IPS-NIHi11 (cell line): ENCODE measurements at regions not wholly inside any gene's neighbourhood (a gene's known extent, or its start where the extent isn't known, plus 50 kb on each side); places are given as distances from the start of the nearest gene placed in this dataset.
"Not testable (repeated sequence)": the region's sequence is repeated elsewhere in the genome, so short reads cannot be mapped to it uniquely, and the experiment has no call there.

ENCODE experiments used
- DNase-seq: peaks from one replicate; pipeline ENCODE4 v3.0.0; 2012; ENCODE audit warnings: mixed read lengths, low spot score

- DNase-seq = no peak
Measured at GRCh38 chr13:101003566-101003965, 329.0 kb upstream of the TMTC4 start.

GRCh38 chr13:100989392-100989791 is 314.8 kb upstream of the TMTC4 start:
- DNase-seq = no peak

- DNase-seq = no peak
Measured at GRCh38 chr13:100988921-100989320, 314.3 kb upstream of the TMTC4 start.

GRCh38 chr13:100987948-100988347 is 313.4 kb upstream of the TMTC4 start:
- peak; percentile 21 for DNase-seq

GRCh38 chr13:100986571-100986970 is 312.0 kb upstream of the TMTC4 start:
- DNase-seq = no peak

- no peak for DNase-seq
Measured at GRCh38 chr13:100984085-100984705, 309.6 kb upstream of the TMTC4 start.

- no peak for DNase-seq
Measured at GRCh38 chr13:100983111-100983510, 308.5 kb upstream of the TMTC4 start.

GRCh38 chr13:100980171-100980570 is 305.6 kb upstream of the TMTC4 start:
- no peak for DNase-seq

- DNase-seq = no peak
Measured at GRCh38 chr13:100977841-100978240, 303.2 kb upstream of the TMTC4 start.

GRCh38 chr13:100976993-100977392 is 302.4 kb upstream of the TMTC4 start:
- DNase-seq = no peak

GRCh38 chr13:100975666-100976065 is 301.1 kb upstream of the TMTC4 start:
- not testable (repeated sequence) for DNase-seq

- no peak for DNase-seq
Measured at GRCh38 chr13:100962585-100962984, 288.0 kb upstream of the TMTC4 start.

- DNase-seq = no peak
Measured at GRCh38 chr13:100961186-100961585, 286.6 kb upstream of the TMTC4 start.

- no peak for DNase-seq
Measured at GRCh38 chr13:100958831-100959230, 284.2 kb upstream of the TMTC4 start.

GRCh38 chr13:100957741-100958140 is 283.1 kb upstream of the TMTC4 start:
- no peak for DNase-seq

GRCh38 chr13:100954430-100955305 is 280.1 kb upstream of the TMTC4 start:
- no peak for DNase-seq

GRCh38 chr13:100951016-100951415 is 276.4 kb upstream of the TMTC4 start:
- DNase-seq = no peak

GRCh38 chr13:100948937-100949336 is 274.3 kb upstream of the TMTC4 start:
- not testable (repeated sequence) for DNase-seq

GRCh38 chr13:100946588-100946987 is 272.0 kb upstream of the TMTC4 start:
- DNase-seq = no peak

- DNase-seq = no peak
Measured at GRCh38 chr13:100944791-100945345, 270.3 kb upstream of the TMTC4 start.

- no peak for DNase-seq
Measured at GRCh38 chr13:100942742-100943141, 268.1 kb upstream of the TMTC4 start.

GRCh38 chr13:100941377-100942368 is 267.1 kb upstream of the TMTC4 start:
- DNase-seq = no peak
